ENCODE measurements at regions not wholly inside any gene's neighbourhood (a gene's known extent, or its start where the extent isn't known, plus 50 kb on each side); places are given as distances from the start of the nearest gene placed in this dataset.

DNA sequence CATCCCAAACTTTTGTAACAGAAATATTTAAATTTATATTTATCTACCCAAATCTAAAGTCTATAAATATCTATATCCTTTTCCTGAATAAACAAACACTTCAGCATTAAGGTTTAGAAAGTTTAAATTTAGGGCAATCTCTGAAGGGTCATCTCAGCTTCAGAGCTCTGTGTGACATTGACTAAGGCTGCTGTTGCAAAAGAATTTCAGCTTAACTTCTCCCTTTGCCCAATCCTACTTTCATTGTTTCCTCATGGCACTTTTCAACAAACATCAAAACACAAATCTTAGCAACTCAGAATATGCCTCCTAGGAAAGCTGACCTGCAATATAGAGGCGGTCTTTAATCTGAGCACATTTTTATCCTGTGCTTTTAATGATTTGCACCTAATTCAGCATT lies 79.7 kb upstream of the BANK1 start:
- no peak for TF ChIP-seq POLR2A (IDR thresholded peaks at IDR 0.05)
- no peak for TF ChIP-seq EP300 (IDR thresholded peaks at IDR 0.05)
- no peak for TF ChIP-seq POLR2AphosphoS5 (IDR thresholded peaks at IDR 0.05)
- TF ChIP-seq, protein P1, sequence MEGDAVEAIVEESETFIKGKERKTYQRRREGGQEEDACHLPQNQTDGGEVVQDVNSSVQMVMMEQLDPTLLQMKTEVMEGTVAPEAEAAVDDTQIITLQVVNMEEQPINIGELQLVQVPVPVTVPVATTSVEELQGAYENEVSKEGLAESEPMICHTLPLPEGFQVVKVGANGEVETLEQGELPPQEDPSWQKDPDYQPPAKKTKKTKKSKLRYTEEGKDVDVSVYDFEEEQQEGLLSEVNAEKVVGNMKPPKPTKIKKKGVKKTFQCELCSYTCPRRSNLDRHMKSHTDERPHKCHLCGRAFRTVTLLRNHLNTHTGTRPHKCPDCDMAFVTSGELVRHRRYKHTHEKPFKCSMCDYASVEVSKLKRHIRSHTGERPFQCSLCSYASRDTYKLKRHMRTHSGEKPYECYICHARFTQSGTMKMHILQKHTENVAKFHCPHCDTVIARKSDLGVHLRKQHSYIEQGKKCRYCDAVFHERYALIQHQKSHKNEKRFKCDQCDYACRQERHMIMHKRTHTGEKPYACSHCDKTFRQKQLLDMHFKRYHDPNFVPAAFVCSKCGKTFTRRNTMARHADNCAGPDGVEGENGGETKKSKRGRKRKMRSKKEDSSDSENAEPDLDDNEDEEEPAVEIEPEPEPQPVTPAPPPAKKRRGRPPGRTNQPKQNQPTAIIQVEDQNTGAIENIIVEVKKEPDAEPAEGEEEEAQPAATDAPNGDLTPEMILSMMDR (IDR thresholded peaks at IDR 0.05) = no peak
- no peak overlapping the region for H3K27ac ChIP-seq
- no peak for ATAC-seq
- whole genome bisulfite sequencing, 2 donors (ENCODE audit: low coverage in 1 of 2) = 88 to 100% methylated on average over 1 of the region's 1 CpG
- peaks cover 0 to 15% (median 0%) of the 10 kb centered on the region in 3 donors for H3K9me3 ChIP-seq
- H3K36me3 ChIP-seq = no peaks in the 10 kb centered on the region
- no peaks in the 10 kb centered on the region for H3K27me3 ChIP-seq
- H3K4me1 ChIP-seq = no peaks in the 10 kb centered on the region
- no peak overlapping the region for H3K4me3 ChIP-seq

DNA sequence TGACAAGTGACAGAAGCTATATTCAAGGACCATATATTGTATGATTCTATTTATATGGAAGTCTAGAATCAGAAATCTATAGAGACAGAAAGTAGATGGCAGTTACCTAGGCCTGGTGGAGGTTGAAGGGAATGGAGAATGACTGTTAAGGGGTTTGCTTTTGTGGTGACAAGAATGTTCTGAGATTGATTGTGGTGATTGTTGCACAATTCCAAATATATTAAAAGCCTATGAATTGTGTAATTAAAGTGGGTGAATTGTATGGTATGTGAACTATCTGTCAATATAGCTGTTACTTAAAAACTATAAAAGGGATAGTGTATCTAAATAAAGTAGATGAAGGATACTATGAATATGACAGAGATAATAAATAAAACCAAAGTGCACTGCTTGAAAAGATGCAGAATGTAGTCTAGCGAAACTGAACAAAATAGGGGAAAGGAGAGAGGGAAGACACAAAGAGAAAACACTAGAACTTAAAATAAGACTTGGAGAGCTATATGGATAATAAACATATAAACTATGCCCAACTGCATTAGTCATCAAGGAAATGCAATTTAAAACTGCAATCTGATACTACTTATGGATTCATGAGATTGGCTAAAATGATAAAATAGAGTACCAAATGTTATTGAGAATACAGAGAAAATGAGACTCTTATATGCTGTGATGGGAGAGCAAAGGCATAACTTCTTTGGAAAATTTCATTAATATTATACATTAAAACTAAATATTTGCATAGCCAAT lies 82.1 kb upstream of the BANK1 start:
- Histone ChIP-seq H3K4me1 (no peaks in the 10 kb centered on the region), H3K9me3 (peaks cover 0 to 5% (median 0%) of the 10 kb centered on the region in 3 donors), H3K27me3 (no peaks in the 10 kb centered on the region), H3K4me3 (no peak overlapping the region), H3K27ac (no peak overlapping the region), H3K36me3 (no peaks in the 10 kb centered on the region)
- ATAC-seq = no peak
- TF ChIP-seq POLR2AphosphoS5 (IDR thresholded peaks at IDR 0.05) (no peak), EP300 (IDR thresholded peaks at IDR 0.05) (no peak)
- TF ChIP-seq, protein P1 (IDR thresholded peaks at IDR 0.05) = no peak
- WGBS, 2 donors (ENCODE audit: low coverage in 1 of 2) = 75 to 100% methylated on average over 1 of the region's 1 CpG

DNA sequence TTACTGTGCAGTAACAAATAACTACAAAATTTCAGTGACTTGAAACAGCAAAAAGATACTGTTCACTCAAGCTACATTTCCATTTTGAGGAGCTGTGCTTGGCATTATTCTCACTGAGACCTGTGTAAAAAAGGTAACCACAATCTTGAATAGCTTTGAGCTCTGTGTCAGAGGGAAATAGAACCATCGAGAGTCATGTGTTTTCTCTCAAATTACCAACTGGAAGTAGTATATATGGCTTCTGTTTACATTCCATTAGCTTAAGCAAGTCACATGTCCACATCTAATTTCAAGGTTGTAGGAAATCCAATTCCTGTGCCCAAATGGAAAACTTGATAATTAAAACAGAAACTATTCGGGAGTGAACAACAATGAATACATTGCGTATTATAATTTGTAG lies 82.9 kb upstream of the BANK1 start:
- TF ChIP-seq POLR2AphosphoS5 (IDR thresholded peaks at IDR 0.05) (no peak), EP300 (IDR thresholded peaks at IDR 0.05) (no peak), POLR2A (IDR thresholded peaks at IDR 0.05) (no peak)
- TF ChIP-seq, protein P1 (IDR thresholded peaks at IDR 0.05) = no peak
- no peak for ATAC-seq

DNA sequence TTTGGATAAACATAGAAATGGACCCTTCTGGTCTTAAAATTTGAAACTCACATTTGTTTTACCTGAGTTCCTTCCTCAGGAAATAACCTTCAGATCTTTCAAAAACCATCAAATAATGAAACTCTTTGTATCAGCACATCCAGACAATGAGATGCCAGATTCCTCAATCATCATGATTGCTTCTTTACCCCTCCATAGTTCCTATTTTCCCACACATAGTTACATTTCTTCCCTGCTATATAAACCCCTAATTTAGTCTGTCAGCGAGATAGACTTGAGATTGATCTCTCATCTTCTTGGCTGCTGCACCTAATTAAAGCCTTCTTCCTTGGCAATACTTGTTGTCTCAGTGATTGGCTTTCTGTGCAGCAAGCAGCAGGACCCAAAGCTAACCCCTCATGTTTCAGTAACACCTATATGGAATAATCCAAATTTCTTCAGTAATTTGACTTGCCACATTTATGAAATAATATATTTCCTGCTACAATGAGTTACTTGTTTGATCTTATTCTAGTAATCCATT lies 83.9 kb upstream of the BANK1 start:
- TF ChIP-seq POLR2AphosphoS5 (IDR thresholded peaks at IDR 0.05) (no peak), EP300 (IDR thresholded peaks at IDR 0.05) (no peak), POLR2A (IDR thresholded peaks at IDR 0.05) (no peak)
- TF ChIP-seq, protein P1 (IDR thresholded peaks at IDR 0.05) = no peak
- H3K9me3 ChIP-seq = peaks cover 0 to 5% (median 0%) of the 10 kb centered on the region in 3 donors
- ATAC-seq = no peak
- H3K36me3 ChIP-seq = no peaks in the 10 kb centered on the region
- no peaks in the 10 kb centered on the region for H3K27me3 ChIP-seq
- H3K4me1 ChIP-seq = no peaks in the 10 kb centered on the region
- 87 to 90% methylated on average over 1 of the region's 1 CpG for WGBS, 2 donors (ENCODE audit: low coverage in 1 of 2)
- no peak overlapping the region for H3K27ac ChIP-seq
- no peak overlapping the region for H3K4me3 ChIP-seq

More for the DNA sequence above, 82.9 kb upstream of the BANK1 start:
- H3K9me3 ChIP-seq = peaks cover 0 to 5% (median 0%) of the 10 kb centered on the region in 3 donors
- no peaks in the 10 kb centered on the region for H3K27me3 ChIP-seq
- no peaks in the 10 kb centered on the region for H3K4me1 ChIP-seq
- H3K36me3 ChIP-seq = no peaks in the 10 kb centered on the region
- H3K27ac ChIP-seq = no peak overlapping the region
- H3K4me3 ChIP-seq = no peak overlapping the region
- 57 to 67% methylated on average over 1 to 3 of the region's 3 CpGs for WGBS, 2 donors (ENCODE audit: low coverage in 1 of 2)

DNA sequence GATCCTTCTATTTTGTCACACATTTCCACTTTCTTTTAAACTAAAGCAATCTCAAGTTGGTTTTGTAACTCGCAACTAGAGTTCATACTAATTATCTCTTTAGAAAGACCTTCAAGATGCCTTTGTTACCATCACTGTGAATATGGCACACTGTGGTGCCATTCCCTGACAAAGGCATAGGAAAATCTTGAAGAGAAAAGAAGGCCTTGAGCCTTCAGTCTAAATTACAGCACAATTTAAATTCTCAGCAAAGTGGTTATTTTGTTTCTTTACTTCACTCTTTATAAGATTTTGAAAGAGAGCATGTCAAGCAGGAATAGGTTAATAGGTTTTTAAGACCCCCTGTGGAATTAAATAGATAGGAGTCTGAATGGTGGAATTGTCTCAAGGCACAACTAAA lies 89.0 kb upstream of the BANK1 start:
- H3K4me3 ChIP-seq = no peak overlapping the region
- no peaks in the 10 kb centered on the region for H3K27me3 ChIP-seq
- ATAC-seq = no peak
- peaks cover 0 to 2% (median 0%) of the 10 kb centered on the region in 3 donors for H3K9me3 ChIP-seq
- no peaks in the 10 kb centered on the region for H3K36me3 ChIP-seq
- no peak for TF ChIP-seq EP300 (IDR thresholded peaks at IDR 0.05)
- TF ChIP-seq POLR2A (IDR thresholded peaks at IDR 0.05) = no peak
- TF ChIP-seq, protein P1 (IDR thresholded peaks at IDR 0.05) = no peak
- no peak for TF ChIP-seq POLR2AphosphoS5 (IDR thresholded peaks at IDR 0.05)
- H3K4me1 ChIP-seq = no peaks in the 10 kb centered on the region
- H3K27ac ChIP-seq = no peak overlapping the region
- 93 to 100% methylated on average over 1 of the region's 1 CpG for WGBS, 2 donors (ENCODE audit: low coverage in 1 of 2)

All from gastroesophageal sphincter (tissue), 4 donors.